WTC11 (cell line): ENCODE measurements at regions not wholly inside any gene's neighbourhood (a gene's known extent, or its start where the extent isn't known, plus 50 kb on each side); places are given as distances from the start of the nearest gene placed in this dataset.

Experiments
- ATAC-seq: fragments of 200-7000 bp; cut with Tn5 transposase; 2 replicates; pipeline ENCODE4 v1.10.0; 2021; ENCODE audit warnings: mild to moderate bottlenecking, moderate library complexity
- CTCF ChIA-PET: fragments of 300-600 bp; sonication (Branson Sonifier 250); formaldehyde crosslinking; loops from one replicate; lab custom pipeline; 2021; ENCODE audit warnings: antibody characterized with exemption; lab: Charles Lee
- POLR2A ChIA-PET: fragments of 350-600 bp; sonication (Branson Sonifier 250); formaldehyde crosslinking; loops from one replicate; lab custom pipeline; 2021; ENCODE audit warnings: antibody characterized with exemption; lab: Charles Lee
- DNase-seq: peaks from one replicate; pipeline ENCODE4 v3.0.0; 2021; ENCODE audit warnings: low spot score
- H3K27ac Mint-ChIP-seq: 2 replicates; pipeline ENCODE4 v1.8.0; 2021; ENCODE audit warnings: mixed read lengths
- H3K27me3 Mint-ChIP-seq: 2 replicates; pipeline ENCODE4 v1.8.0; 2021; ENCODE audit warnings: low read depth, mild to moderate bottlenecking, moderate library complexity, mixed read lengths
- H3K36me3 Mint-ChIP-seq: 2 replicates; pipeline ENCODE4 v1.8.0; 2021; ENCODE audit warnings: mixed read lengths
- H3K4me1 Mint-ChIP-seq: 2 replicates; pipeline ENCODE4 v1.8.0; 2022; ENCODE audit warnings: mixed read lengths
- H3K4me3 Mint-ChIP-seq: 2 replicates; pipeline ENCODE4 v1.8.0; 2021; ENCODE audit warnings: mild to moderate bottlenecking, moderate library complexity, mixed read lengths
- H3K9me3 Mint-ChIP-seq: 2 replicates; pipeline ENCODE4 v1.8.0; 2021; ENCODE audit warnings: mixed read lengths
- E2F1 ChIP-seq: sonication (generic); formaldehyde crosslinking; IDR thresholded peaks from 2 replicates; pipeline ENCODE4 v1.8.0; 2022; ENCODE audit warnings: mild to moderate bottlenecking, missing genetic modification reagents
- ELF4 ChIP-seq: sonication (generic); formaldehyde crosslinking; IDR thresholded peaks from 2 replicates; pipeline ENCODE4 v1.8.1; 2022; ENCODE audit warnings: low read depth, mild to moderate bottlenecking, moderate library complexity, missing genetic modification reagents
- ERG ChIP-seq: fragments of 250-450 bp; sonication (Bioruptor Pico); IDR thresholded peaks from 2 replicates; pipeline ENCODE4 v1.8.0; 2021; ENCODE audit warnings: mild to moderate bottlenecking
- IRF1 ChIP-seq: sonication (generic); formaldehyde crosslinking; IDR thresholded peaks from 2 replicates; pipeline ENCODE4 v1.8.0; 2023; ENCODE audit warnings: missing genetic modification reagents
- KAT7 ChIP-seq: sonication (generic); formaldehyde crosslinking; IDR thresholded peaks from 2 replicates; pipeline ENCODE4 v1.8.1; 2023; ENCODE audit warnings: missing genetic modification reagents, mild to moderate bottlenecking, borderline replicate concordance
- STAT6 ChIP-seq: sonication (generic); formaldehyde crosslinking; conservative IDR thresholded peaks from 2 replicates; pipeline ENCODE4 v1.8.1; 2023; ENCODE audit warnings: mild to moderate bottlenecking, low read depth, missing genetic modification reagents, moderate library complexity
- ZBTB21 ChIP-seq: sonication (generic); formaldehyde crosslinking; IDR thresholded peaks from 2 replicates; pipeline ENCODE4 v1.8.1; 2023; ENCODE audit warnings: mild to moderate bottlenecking, missing genetic modification reagents, borderline replicate concordance
- ZBTB43 ChIP-seq: sonication (generic); formaldehyde crosslinking; IDR thresholded peaks from 2 replicates; pipeline ENCODE4 v1.8.1; 2023; ENCODE audit warnings: mild to moderate bottlenecking, missing genetic modification reagents
- ZSCAN18 ChIP-seq: fragments of 250-450 bp; sonication (Bioruptor Pico); IDR thresholded peaks from 2 replicates; pipeline ENCODE4 v2.1.2; 2022; ENCODE audit warnings: mild to moderate bottlenecking, moderate library complexity
- TF ChIP-seq, protein P1 (sequence below): sonication (generic); formaldehyde crosslinking; IDR thresholded peaks from 2 replicates; pipeline ENCODE4 v1.8.1; 2023; ENCODE audit warnings: mild to moderate bottlenecking, missing genetic modification reagents
- TF ChIP-seq, protein P2 (sequence below): fragments of 250-450 bp; sonication (Bioruptor Pico); IDR thresholded peaks from 2 replicates; pipeline ENCODE4 v1.9.0; 2021; ENCODE audit warnings: mild to moderate bottlenecking, borderline replicate concordance
- TF ChIP-seq, protein P3 (sequence below): sonication (generic); formaldehyde crosslinking; IDR thresholded peaks from 2 replicates; pipeline ENCODE4 v1.8.1; 2023; ENCODE audit warnings: mild to moderate bottlenecking, missing genetic modification reagents, borderline replicate concordance
- TF ChIP-seq, protein P4 (sequence below): sonication (generic); formaldehyde crosslinking; IDR thresholded peaks from 2 replicates; pipeline ENCODE4 v1.8.1; 2022; ENCODE audit warnings: low read depth, missing genetic modification reagents, borderline replicate concordance

DNA sequence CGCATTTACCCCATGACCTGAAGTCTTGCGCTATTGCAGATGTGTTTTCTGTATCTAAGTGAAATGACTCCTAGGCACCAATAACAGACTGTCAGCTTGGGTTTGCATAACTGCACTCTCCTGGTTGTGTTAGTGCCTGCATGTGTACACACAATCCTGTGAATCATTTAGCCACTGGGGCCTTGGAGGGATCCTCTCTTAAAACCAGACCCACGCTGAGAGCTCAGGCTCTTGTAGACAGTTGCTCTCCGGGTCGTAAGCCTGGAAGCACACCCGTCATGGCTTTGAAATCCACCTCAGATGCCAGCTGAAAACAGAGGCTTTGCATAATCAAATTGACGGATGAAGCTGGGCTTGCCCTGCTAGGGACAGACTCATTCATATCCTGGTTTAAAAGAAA is 79.2 kb upstream of the RBM19 start (continued):
- no peak for TF ChIP-seq ELF4 (CRISPR knock-in tag)
- TF ChIP-seq ZBTB21 (CRISPR knock-in tag) = no peak
- no peak for TF ChIP-seq ERG (CRISPR knock-in tag)
- TF ChIP-seq KAT7 (CRISPR knock-in tag) = no peak
- TF ChIP-seq STAT6 (CRISPR knock-in tag) = no peak
- no peak for TF ChIP-seq ZBTB43 (CRISPR knock-in tag)
- TF ChIP-seq, protein P1, sequence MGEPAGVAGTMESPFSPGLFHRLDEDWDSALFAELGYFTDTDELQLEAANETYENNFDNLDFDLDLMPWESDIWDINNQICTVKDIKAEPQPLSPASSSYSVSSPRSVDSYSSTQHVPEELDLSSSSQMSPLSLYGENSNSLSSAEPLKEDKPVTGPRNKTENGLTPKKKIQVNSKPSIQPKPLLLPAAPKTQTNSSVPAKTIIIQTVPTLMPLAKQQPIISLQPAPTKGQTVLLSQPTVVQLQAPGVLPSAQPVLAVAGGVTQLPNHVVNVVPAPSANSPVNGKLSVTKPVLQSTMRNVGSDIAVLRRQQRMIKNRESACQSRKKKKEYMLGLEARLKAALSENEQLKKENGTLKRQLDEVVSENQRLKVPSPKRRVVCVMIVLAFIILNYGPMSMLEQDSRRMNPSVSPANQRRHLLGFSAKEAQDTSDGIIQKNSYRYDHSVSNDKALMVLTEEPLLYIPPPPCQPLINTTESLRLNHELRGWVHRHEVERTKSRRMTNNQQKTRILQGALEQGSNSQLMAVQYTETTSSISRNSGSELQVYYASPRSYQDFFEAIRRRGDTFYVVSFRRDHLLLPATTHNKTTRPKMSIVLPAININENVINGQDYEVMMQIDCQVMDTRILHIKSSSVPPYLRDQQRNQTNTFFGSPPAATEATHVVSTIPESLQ = no peak
- TF ChIP-seq, protein P2, sequence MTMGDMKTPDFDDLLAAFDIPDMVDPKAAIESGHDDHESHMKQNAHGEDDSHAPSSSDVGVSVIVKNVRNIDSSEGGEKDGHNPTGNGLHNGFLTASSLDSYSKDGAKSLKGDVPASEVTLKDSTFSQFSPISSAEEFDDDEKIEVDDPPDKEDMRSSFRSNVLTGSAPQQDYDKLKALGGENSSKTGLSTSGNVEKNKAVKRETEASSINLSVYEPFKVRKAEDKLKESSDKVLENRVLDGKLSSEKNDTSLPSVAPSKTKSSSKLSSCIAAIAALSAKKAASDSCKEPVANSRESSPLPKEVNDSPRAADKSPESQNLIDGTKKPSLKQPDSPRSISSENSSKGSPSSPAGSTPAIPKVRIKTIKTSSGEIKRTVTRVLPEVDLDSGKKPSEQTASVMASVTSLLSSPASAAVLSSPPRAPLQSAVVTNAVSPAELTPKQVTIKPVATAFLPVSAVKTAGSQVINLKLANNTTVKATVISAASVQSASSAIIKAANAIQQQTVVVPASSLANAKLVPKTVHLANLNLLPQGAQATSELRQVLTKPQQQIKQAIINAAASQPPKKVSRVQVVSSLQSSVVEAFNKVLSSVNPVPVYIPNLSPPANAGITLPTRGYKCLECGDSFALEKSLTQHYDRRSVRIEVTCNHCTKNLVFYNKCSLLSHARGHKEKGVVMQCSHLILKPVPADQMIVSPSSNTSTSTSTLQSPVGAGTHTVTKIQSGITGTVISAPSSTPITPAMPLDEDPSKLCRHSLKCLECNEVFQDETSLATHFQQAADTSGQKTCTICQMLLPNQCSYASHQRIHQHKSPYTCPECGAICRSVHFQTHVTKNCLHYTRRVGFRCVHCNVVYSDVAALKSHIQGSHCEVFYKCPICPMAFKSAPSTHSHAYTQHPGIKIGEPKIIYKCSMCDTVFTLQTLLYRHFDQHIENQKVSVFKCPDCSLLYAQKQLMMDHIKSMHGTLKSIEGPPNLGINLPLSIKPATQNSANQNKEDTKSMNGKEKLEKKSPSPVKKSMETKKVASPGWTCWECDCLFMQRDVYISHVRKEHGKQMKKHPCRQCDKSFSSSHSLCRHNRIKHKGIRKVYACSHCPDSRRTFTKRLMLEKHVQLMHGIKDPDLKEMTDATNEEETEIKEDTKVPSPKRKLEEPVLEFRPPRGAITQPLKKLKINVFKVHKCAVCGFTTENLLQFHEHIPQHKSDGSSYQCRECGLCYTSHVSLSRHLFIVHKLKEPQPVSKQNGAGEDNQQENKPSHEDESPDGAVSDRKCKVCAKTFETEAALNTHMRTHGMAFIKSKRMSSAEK = no peak
- TF ChIP-seq E2F1 (CRISPR knock-in tag) = no peak

GRCh38 chr12:114041590-114041989 is 75.5 kb upstream of the RBM19 start:
- ATAC-seq (no peak), DNase-seq (no peak)
- Mint-ChIP-seq H3K27ac (no peak overlapping the region), H3K36me3 (no peaks in the 10 kb centered on the region), H3K4me3 (no peak overlapping the region), H3K4me1 (peaks cover 13% of the 10 kb centered on the region), H3K9me3 (peaks cover 9% of the 10 kb centered on the region), H3K27me3 (peaks cover 3% of the 10 kb centered on the region)
- ChIA-PET POLR2A (no interaction called here), CTCF (no interaction called here)
- TF ChIP-seq IRF1 (CRISPR knock-in tag) (no peak), ZSCAN18 (no peak)
- TF ChIP-seq, protein P3, sequence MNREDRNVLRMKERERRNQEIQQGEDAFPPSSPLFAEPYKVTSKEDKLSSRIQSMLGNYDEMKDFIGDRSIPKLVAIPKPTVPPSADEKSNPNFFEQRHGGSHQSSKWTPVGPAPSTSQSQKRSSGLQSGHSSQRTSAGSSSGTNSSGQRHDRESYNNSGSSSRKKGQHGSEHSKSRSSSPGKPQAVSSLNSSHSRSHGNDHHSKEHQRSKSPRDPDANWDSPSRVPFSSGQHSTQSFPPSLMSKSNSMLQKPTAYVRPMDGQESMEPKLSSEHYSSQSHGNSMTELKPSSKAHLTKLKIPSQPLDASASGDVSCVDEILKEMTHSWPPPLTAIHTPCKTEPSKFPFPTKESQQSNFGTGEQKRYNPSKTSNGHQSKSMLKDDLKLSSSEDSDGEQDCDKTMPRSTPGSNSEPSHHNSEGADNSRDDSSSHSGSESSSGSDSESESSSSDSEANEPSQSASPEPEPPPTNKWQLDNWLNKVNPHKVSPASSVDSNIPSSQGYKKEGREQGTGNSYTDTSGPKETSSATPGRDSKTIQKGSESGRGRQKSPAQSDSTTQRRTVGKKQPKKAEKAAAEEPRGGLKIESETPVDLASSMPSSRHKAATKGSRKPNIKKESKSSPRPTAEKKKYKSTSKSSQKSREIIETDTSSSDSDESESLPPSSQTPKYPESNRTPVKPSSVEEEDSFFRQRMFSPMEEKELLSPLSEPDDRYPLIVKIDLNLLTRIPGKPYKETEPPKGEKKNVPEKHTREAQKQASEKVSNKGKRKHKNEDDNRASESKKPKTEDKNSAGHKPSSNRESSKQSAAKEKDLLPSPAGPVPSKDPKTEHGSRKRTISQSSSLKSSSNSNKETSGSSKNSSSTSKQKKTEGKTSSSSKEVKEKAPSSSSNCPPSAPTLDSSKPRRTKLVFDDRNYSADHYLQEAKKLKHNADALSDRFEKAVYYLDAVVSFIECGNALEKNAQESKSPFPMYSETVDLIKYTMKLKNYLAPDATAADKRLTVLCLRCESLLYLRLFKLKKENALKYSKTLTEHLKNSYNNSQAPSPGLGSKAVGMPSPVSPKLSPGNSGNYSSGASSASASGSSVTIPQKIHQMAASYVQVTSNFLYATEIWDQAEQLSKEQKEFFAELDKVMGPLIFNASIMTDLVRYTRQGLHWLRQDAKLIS = no peak
- TF ChIP-seq, protein P4, sequence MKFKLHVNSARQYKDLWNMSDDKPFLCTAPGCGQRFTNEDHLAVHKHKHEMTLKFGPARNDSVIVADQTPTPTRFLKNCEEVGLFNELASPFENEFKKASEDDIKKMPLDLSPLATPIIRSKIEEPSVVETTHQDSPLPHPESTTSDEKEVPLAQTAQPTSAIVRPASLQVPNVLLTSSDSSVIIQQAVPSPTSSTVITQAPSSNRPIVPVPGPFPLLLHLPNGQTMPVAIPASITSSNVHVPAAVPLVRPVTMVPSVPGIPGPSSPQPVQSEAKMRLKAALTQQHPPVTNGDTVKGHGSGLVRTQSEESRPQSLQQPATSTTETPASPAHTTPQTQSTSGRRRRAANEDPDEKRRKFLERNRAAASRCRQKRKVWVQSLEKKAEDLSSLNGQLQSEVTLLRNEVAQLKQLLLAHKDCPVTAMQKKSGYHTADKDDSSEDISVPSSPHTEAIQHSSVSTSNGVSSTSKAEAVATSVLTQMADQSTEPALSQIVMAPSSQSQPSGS = no peak
